NT2/D1 (cell line): ENCODE measurements at regions not wholly inside any gene's neighbourhood (a gene's known extent, or its start where the extent isn't known, plus 50 kb on each side); places are given as distances from the start of the nearest gene placed in this dataset.

Source experiments
- SUZ12 ChIP-seq: IDR thresholded peaks from 2 replicates; pipeline ENCODE4 v1.6.1; 2011; ENCODE audit not compliant: insufficient read length, insufficient read depth; ENCODE audit errors: extremely low read depth
- YY1 ChIP-seq: IDR thresholded peaks from 2 replicates; pipeline ENCODE4 v1.6.1; 2011; ENCODE audit not compliant: insufficient read length, insufficient read depth
- ZNF274 ChIP-seq: IDR thresholded peaks from 2 replicates; pipeline ENCODE4 v1.6.1; 2011; ENCODE audit warnings: mild to moderate bottlenecking, low read depth, low read length

- TF ChIP-seq ZNF274 (no peak), SUZ12 (no peak), YY1 (no peak)
Observed at GRCh38 chr7:3196629-3197400, 104.2 kb upstream of the SDK1 start.
